Kidney epithelial cell (primary cell): ENCODE measurements at regions not wholly inside any gene's neighbourhood (a gene's known extent, or its start where the extent isn't known, plus 50 kb on each side); places are given as distances from the start of the nearest gene placed in this dataset.

Experiments
- DNase-seq: peaks from one replicate; pipeline ENCODE4 v3.0.0-alpha.2; 2010; ENCODE audit warnings: low read depth
- H3K27me3 ChIP-seq: 2 replicates; pipeline ENCODE4 v1.6.0; 2011; ENCODE audit warnings: low read length; ENCODE audit not compliant: control insufficient read depth, insufficient read depth
- H3K36me3 ChIP-seq: 2 replicates; pipeline ENCODE4 v1.5.1; 2011; ENCODE audit warnings: low read length; ENCODE audit not compliant: control insufficient read depth, insufficient read depth
- H3K4me3 ChIP-seq: 2 replicates; pipeline ENCODE4 v1.5.1; 2011; ENCODE audit warnings: low read depth, mild to moderate bottlenecking, control low read depth, low read length
- CTCF ChIP-seq: IDR thresholded peaks from 2 replicates; pipeline ENCODE4 v1.5.1; 2011; ENCODE audit warnings: mild to moderate bottlenecking, moderate library complexity, low read length, control low read depth, inconsistent platforms; ENCODE audit not compliant: insufficient read depth, poor library complexity, severe bottlenecking

- H3K36me3 ChIP-seq: no peaks in the 10 kb centered on the region
- no peak for TF ChIP-seq CTCF
- no peak overlapping the region for H3K4me3 ChIP-seq
Observed at GRCh38 chr5:174852143-174852542, 127.8 kb downstream of the MSX2 start.

GRCh38 chr5:174850565-174851169, 126.3 kb downstream of the MSX2 start:
- no peak overlapping the region for H3K4me3 ChIP-seq
- no peaks in the 10 kb centered on the region for H3K36me3 ChIP-seq
- no peak for TF ChIP-seq CTCF
- no peaks in the 10 kb centered on the region for H3K27me3 ChIP-seq
- DNase-seq: no peak

More at GRCh38 chr5:174852143-174852542, 127.8 kb downstream of the MSX2 start:
- no peak for DNase-seq
- H3K27me3 ChIP-seq: no peaks in the 10 kb centered on the region

- Histone ChIP-seq H3K36me3 (no peaks in the 10 kb centered on the region), H3K27me3 (no peaks in the 10 kb centered on the region), H3K4me3 (no peak overlapping the region)
- no peak for DNase-seq
- no peak for TF ChIP-seq CTCF
Observed at GRCh38 chr5:174849426-174849825, 125.0 kb downstream of the MSX2 start.

- no peak for DNase-seq
Observed at GRCh38 chr5:174844971-174845370, 120.6 kb downstream of the MSX2 start.

GRCh38 chr5:174843263-174844250, 119.2 kb downstream of the MSX2 start:
- no peaks in the 10 kb centered on the region for H3K36me3 ChIP-seq
- no peak for DNase-seq
- no peak overlapping the region for H3K4me3 ChIP-seq
- no peak for TF ChIP-seq CTCF
- H3K27me3 ChIP-seq: no peaks in the 10 kb centered on the region

More at GRCh38 chr5:174844971-174845370, 120.6 kb downstream of the MSX2 start:
- no peaks in the 10 kb centered on the region for H3K36me3 ChIP-seq
- no peak for TF ChIP-seq CTCF
- H3K27me3 ChIP-seq: no peaks in the 10 kb centered on the region
- H3K4me3 ChIP-seq: no peak overlapping the region

GRCh38 chr5:174840435-174840834, 116.1 kb downstream of the MSX2 start:
- Histone ChIP-seq H3K27me3 (no peaks in the 10 kb centered on the region), H3K4me3 (no peak overlapping the region), H3K36me3 (no peaks in the 10 kb centered on the region)
- DNase-seq: no peak
- TF ChIP-seq CTCF: no peak
